ENCODE measurements at regions not wholly inside any gene's neighbourhood (a gene's known extent, or its start where the extent isn't known, plus 50 kb on each side); places are given as distances from the start of the nearest gene placed in this dataset.

DNA sequence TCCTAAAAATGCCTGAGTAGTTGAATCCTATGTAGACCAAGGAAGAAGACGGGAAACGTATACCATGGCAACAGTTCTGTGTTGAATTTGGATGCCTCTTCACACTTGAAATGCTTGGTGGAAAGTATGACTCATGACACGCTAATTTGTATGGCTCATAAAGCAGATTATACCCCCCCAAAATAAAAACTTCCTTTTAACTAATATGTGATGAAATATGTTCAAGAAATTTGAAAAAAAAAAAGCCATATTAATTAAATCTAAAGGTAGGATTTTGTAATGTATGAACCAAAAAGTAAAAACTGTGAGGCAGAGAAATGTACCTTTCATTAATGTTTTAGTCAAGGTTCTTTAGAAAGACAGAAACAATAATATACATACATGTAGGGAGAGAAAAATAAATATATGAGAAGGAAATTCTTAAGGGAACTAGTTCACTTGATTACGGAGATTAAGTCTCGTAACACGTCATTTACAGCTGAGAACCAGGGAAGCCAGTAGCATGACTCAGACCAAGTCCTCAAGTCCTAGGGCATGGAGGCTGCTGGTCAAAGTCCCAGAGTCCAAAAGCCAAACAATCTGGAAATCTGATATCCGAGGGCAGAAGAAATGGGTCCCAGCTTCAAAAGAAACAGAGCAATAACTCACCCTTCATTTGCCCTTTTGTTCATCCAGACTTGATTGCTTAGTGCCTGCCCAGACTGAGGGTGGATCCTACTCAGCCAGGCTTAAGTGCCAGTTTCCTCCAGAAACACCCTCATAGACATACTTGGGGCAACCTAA is 485.1 kb downstream of the SEMA3D start:
- peak; percentile 68 for DNase-seq (ENCODE audit: low read depth)
- TF ChIP-seq, protein P1, sequence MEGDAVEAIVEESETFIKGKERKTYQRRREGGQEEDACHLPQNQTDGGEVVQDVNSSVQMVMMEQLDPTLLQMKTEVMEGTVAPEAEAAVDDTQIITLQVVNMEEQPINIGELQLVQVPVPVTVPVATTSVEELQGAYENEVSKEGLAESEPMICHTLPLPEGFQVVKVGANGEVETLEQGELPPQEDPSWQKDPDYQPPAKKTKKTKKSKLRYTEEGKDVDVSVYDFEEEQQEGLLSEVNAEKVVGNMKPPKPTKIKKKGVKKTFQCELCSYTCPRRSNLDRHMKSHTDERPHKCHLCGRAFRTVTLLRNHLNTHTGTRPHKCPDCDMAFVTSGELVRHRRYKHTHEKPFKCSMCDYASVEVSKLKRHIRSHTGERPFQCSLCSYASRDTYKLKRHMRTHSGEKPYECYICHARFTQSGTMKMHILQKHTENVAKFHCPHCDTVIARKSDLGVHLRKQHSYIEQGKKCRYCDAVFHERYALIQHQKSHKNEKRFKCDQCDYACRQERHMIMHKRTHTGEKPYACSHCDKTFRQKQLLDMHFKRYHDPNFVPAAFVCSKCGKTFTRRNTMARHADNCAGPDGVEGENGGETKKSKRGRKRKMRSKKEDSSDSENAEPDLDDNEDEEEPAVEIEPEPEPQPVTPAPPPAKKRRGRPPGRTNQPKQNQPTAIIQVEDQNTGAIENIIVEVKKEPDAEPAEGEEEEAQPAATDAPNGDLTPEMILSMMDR (conservative IDR thresholded peaks at IDR 0.05; ENCODE audit: low read length) = no peak
- H3K4me3 ChIP-seq (ENCODE audit: low read length) = no peak overlapping the region

DNA sequence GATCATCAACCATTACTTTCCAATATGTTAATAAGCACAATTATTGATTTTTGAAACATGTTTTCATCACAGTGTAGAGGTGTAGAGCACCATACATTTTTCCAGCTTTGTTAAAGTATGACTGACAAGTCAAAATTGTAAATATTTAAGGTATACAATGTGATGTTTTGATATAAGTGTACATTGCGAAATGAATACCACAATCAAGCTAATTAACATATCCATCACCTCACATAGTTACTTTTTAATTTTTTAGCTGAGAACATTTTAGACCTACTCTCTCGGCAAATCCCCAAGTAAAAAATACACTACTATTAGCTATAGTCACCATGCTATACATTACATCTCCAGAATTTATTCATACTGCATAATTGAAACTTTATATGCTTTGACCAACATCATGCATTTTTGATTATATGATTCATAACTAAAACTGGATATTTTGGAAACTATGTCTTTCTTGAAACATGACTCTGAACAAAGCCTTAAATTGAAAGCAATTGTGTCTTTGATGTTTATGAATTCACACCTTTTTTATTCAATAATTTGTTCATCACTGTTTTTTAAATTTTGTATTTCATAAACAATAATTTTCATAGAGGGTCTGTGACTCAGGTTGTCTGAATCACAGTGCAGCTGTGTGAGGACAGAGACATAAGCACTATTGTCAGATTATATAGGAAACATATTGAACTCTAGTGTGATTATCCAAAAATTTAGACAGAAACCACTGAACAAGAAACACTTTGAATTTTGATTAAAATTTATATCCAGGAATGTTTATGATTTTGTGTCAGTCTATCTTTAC is 486.1 kb downstream of the SEMA3D start:
- no peak for DNase-seq (ENCODE audit: low read depth)
- TF ChIP-seq, protein P1 (conservative IDR thresholded peaks at IDR 0.05; ENCODE audit: low read length) = no peak

DNA sequence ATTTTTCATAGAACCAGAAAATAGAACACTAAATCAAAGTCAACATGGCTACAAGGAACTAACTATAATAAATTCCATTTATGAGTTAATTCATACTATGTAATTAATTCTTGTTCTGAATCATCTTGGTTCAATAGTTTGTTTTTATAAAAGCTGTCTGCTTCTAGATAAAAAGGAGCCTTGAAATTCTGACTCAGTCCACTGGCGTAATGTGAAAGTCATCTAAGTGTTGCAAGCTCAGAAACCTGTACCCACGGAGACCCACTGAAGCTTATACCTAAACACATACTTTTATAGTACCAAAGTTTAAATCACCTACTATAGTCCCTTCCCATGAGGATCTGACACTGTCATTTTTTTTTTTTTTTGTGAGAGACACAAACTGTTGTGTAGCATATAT is 489.4 kb downstream of the SEMA3D start:
- peak; percentile 82 for DNase-seq (ENCODE audit: low read depth)
- no peak overlapping the region for H3K4me3 ChIP-seq (ENCODE audit: low read length)
- TF ChIP-seq, protein P1 (conservative IDR thresholded peaks at IDR 0.05; ENCODE audit: low read length) = no peak

More for the DNA sequence above, 486.1 kb downstream of the SEMA3D start:
- no peak overlapping the region for H3K4me3 ChIP-seq (ENCODE audit: low read length)

DNA sequence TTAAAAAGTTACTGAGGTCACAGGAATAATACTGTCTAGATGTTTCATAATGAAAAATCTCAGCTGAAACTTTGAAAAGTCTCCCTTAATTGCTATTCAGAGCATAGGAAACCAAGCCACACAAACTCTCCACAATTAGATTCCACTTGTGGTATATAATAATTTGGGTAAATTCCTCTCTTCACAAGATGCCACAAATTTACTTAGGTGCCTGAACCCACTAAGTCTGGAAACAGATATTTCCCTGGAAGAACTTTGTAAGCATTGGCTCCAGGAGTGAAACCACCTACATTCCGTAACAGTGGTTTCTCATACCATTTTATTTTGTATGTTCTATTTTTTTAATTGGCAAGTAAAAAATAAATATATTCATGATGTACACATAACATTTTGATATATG is 493.4 kb downstream of the SEMA3D start:
- H3K4me3 ChIP-seq (ENCODE audit: low read length) = no peak overlapping the region
- TF ChIP-seq, protein P1 (conservative IDR thresholded peaks at IDR 0.05; ENCODE audit: low read length) = no peak
- DNase-seq (ENCODE audit: low read depth) = peak; percentile 61

DNA sequence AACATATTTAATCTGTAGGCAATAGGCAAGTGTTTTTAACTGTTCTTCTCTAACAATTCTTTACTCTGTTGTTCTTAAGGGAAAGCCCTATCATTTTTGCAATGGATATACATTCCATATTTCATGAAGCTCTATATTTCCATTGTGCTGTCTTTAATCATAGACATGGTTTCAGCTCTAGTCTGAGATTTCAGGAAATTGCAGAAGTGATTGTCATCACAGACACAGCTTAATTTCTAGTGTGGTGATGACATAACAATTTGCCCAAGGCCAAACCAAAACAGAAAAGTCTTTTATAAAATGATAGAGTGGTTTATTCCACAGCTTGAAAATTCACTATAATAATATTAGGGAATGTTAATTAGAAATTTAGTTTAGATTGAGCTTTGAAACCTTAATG is 494.1 kb upstream of the SEMA3A start:
- TF ChIP-seq, protein P1 (conservative IDR thresholded peaks at IDR 0.05; ENCODE audit: low read length) = no peak
- peak; percentile 58 for DNase-seq (ENCODE audit: low read depth)
- H3K4me3 ChIP-seq (ENCODE audit: low read length) = no peak overlapping the region

DNA sequence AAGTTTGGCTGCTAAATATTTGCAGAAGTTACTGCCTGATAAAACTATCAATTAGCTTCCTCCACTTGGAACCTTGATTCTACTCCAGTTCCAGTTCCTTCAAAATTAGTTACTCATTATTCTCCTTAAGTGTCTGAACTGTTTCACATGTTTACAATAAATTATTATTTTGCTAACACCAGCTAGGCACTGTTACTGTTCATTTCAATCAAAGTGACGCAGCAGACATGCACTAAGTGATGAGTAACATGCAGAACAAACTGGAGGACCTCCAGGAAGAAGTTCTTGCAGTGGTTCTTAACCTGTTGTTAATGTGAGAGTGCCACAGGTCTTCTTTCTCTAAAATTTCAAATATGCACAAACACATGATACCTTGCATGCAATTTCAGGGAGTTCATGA is 491.8 kb upstream of the SEMA3A start:
- TF ChIP-seq, protein P1 (conservative IDR thresholded peaks at IDR 0.05; ENCODE audit: low read length) = no peak
- H3K4me3 ChIP-seq (ENCODE audit: low read length) = no peak overlapping the region
- peak; percentile 34 for DNase-seq (ENCODE audit: low read depth)

Measured in AG10803 (cell line).